A673 (cell line): ENCODE measurements at regions not wholly inside any gene's neighbourhood (a gene's known extent, or its start where the extent isn't known, plus 50 kb on each side); places are given as distances from the start of the nearest gene placed in this dataset.

Experiments used
- EZH2 ChIP-seq: fragments of 200-600 bp; sonication (generic); IDR thresholded peaks from 2 replicates; pipeline ENCODE4 v1.6.1; 2017; ENCODE audit warnings: borderline replicate concordance, low read depth, mild to moderate bottlenecking, mixed read lengths, antibody characterized with exemption, low read length; ENCODE audit not compliant: poor library complexity, severe bottlenecking
- TF ChIP-seq, protein P1 (sequence below): fragments of 300-800, 200-600 bp; sonication (generic); conservative IDR thresholded peaks from 2 replicates; pipeline ENCODE4 v1.5.1; 2017; ENCODE audit warnings: low read depth, mild to moderate bottlenecking, antibody characterized with exemption, low read length, moderate library complexity, mixed read lengths

- TF ChIP-seq, protein P1, sequence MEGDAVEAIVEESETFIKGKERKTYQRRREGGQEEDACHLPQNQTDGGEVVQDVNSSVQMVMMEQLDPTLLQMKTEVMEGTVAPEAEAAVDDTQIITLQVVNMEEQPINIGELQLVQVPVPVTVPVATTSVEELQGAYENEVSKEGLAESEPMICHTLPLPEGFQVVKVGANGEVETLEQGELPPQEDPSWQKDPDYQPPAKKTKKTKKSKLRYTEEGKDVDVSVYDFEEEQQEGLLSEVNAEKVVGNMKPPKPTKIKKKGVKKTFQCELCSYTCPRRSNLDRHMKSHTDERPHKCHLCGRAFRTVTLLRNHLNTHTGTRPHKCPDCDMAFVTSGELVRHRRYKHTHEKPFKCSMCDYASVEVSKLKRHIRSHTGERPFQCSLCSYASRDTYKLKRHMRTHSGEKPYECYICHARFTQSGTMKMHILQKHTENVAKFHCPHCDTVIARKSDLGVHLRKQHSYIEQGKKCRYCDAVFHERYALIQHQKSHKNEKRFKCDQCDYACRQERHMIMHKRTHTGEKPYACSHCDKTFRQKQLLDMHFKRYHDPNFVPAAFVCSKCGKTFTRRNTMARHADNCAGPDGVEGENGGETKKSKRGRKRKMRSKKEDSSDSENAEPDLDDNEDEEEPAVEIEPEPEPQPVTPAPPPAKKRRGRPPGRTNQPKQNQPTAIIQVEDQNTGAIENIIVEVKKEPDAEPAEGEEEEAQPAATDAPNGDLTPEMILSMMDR: no peak
- no peak for TF ChIP-seq EZH2
These were observed 187.0 kb downstream of the UBE3A start for GRCh38 chr15:25251700-25252390.
